DND-41 (cell line): ENCODE measurements at regions not wholly inside any gene's neighbourhood (a gene's known extent, or its start where the extent isn't known, plus 50 kb on each side); places are given as distances from the start of the nearest gene placed in this dataset.

Experiments used
- ATAC-seq: fragments of 200-7000 bp; cut with Tn5 transposase; 3 replicates; pipeline ENCODE4 v1.9.1; 2021; ENCODE audit warnings: low read depth; ENCODE audit not compliant: insufficient read depth
- DNase-seq: peaks from one replicate; pipeline ENCODE4 v3.0.0-alpha.2; 2020
- H2AFZ ChIP-seq: 2 replicates; pipeline ENCODE4 v1.6.0; 2012; ENCODE audit warnings: low read depth, low read length
- H3K27ac ChIP-seq: 2 replicates; pipeline ENCODE4 v1.5.1; 2012; ENCODE audit warnings: low read length, inconsistent platforms
- H3K27me3 ChIP-seq: fragments of 200-600 bp; sonication (generic); 2 replicates; pipeline ENCODE4 v1.6.0; 2012; ENCODE audit warnings: low read length, mild to moderate bottlenecking, inconsistent platforms; ENCODE audit not compliant: insufficient read depth, poor library complexity
- H3K36me3 ChIP-seq: 2 replicates; pipeline ENCODE4 v1.5.1; 2012; ENCODE audit warnings: low read length, inconsistent platforms; ENCODE audit not compliant: insufficient read depth
- H3K4me1 ChIP-seq: 2 replicates; pipeline ENCODE4 v1.5.1; 2012; ENCODE audit warnings: mild to moderate bottlenecking, low read length; ENCODE audit not compliant: insufficient read depth
- H3K4me2 ChIP-seq: 2 replicates; pipeline ENCODE4 v1.6.0; 2012; ENCODE audit warnings: mild to moderate bottlenecking, moderate library complexity, low read length, inconsistent platforms; ENCODE audit not compliant: insufficient read depth
- H3K4me3 ChIP-seq, 2 experiments: fragments of 200-600 bp in 1 of 2; shearing (Covaris generic) in 1 of 2; 2 replicates each; pipeline ENCODE4 v1.5.1; 2012 to 2016; ENCODE audit warnings: inconsistent platforms in 2 of 2, low read length in 2 of 2, mild to moderate bottlenecking in 2 of 2, low read depth in 1 of 2, moderate library complexity in 1 of 2
- H3K79me2 ChIP-seq: 2 replicates; pipeline ENCODE4 v1.6.0; 2012; ENCODE audit warnings: low read length, inconsistent platforms; ENCODE audit not compliant: insufficient read depth
- H3K9ac ChIP-seq: 2 replicates; pipeline ENCODE4 v1.6.0; 2012; ENCODE audit warnings: low read depth, mild to moderate bottlenecking, inconsistent platforms, low read length, moderate library complexity
- H3K9me3 ChIP-seq: 2 replicates; pipeline ENCODE4 v1.5.1; 2012; ENCODE audit warnings: low read length, moderate library complexity, mild to moderate bottlenecking, inconsistent platforms; ENCODE audit not compliant: insufficient read depth, severe bottlenecking
- H4K20me1 ChIP-seq: 2 replicates; pipeline ENCODE4 v1.6.0; 2012; ENCODE audit warnings: low read length; ENCODE audit not compliant: insufficient read depth
- EZH2 ChIP-seq: IDR thresholded peaks from 3 replicates; pipeline ENCODE4 v1.6.1; 2012; ENCODE audit warnings: borderline replicate concordance, low read depth, mild to moderate bottlenecking, moderate library complexity, low read length, inconsistent platforms; ENCODE audit not compliant: severe bottlenecking
- TF ChIP-seq, protein P1 (sequence below): IDR thresholded peaks from 2 replicates; pipeline ENCODE4 v1.5.1; 2012; ENCODE audit warnings: borderline replicate concordance, low read length, moderate library complexity, mild to moderate bottlenecking; ENCODE audit not compliant: poor library complexity, severe bottlenecking; ENCODE audit errors: extremely low read depth

GRCh38 chr15:58369956-58370355, 61.8 kb upstream of the LIPC start:
- Histone ChIP-seq H3K36me3 (no peaks in the 10 kb centered on the region), H3K4me3 (no peak overlapping the region), H3K27me3 (no peaks in the 10 kb centered on the region), H3K9me3 (peaks cover 7% of the 10 kb centered on the region), H4K20me1 (no peaks in the 10 kb centered on the region), H3K4me1 (no peaks in the 10 kb centered on the region), H3K4me2 (no peak overlapping the region), H3K27ac (no peak overlapping the region), H3K9ac (no peak overlapping the region), H2AFZ (no peak overlapping the region), H3K79me2 (no peaks in the 10 kb centered on the region)
- TF ChIP-seq, protein P1, sequence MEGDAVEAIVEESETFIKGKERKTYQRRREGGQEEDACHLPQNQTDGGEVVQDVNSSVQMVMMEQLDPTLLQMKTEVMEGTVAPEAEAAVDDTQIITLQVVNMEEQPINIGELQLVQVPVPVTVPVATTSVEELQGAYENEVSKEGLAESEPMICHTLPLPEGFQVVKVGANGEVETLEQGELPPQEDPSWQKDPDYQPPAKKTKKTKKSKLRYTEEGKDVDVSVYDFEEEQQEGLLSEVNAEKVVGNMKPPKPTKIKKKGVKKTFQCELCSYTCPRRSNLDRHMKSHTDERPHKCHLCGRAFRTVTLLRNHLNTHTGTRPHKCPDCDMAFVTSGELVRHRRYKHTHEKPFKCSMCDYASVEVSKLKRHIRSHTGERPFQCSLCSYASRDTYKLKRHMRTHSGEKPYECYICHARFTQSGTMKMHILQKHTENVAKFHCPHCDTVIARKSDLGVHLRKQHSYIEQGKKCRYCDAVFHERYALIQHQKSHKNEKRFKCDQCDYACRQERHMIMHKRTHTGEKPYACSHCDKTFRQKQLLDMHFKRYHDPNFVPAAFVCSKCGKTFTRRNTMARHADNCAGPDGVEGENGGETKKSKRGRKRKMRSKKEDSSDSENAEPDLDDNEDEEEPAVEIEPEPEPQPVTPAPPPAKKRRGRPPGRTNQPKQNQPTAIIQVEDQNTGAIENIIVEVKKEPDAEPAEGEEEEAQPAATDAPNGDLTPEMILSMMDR, result no peak
- TF ChIP-seq EZH2, result no peak
- DNase-seq (no peak), ATAC-seq (no peak)

GRCh38 chr15:58374147-58374546, 57.6 kb upstream of the LIPC start:
- Histone ChIP-seq H3K79me2 (no peaks in the 10 kb centered on the region), H3K4me3 (no peak overlapping the region), H3K9me3 (peaks cover 7% of the 10 kb centered on the region), H3K9ac (no peak overlapping the region), H4K20me1 (no peaks in the 10 kb centered on the region), H2AFZ (no peak overlapping the region), H3K36me3 (no peaks in the 10 kb centered on the region), H3K27me3 (no peaks in the 10 kb centered on the region), H3K27ac (no peak overlapping the region), H3K4me2 (no peak overlapping the region), H3K4me1 (no peaks in the 10 kb centered on the region)
- no peak for ATAC-seq
- no peak for DNase-seq
- no peak for TF ChIP-seq EZH2
- TF ChIP-seq, protein P1, result no peak

- DNase-seq (no peak), ATAC-seq (no peak)
- H3K36me3 ChIP-seq, result no peaks in the 10 kb centered on the region
- H3K27me3 ChIP-seq, result no peaks in the 10 kb centered on the region
- H3K79me2 ChIP-seq, result no peaks in the 10 kb centered on the region
- H3K9ac ChIP-seq, result no peak overlapping the region
- no peaks in the 10 kb centered on the region for H3K4me1 ChIP-seq
- no peak overlapping the region for H3K27ac ChIP-seq
- no peak overlapping the region for H2AFZ ChIP-seq
- H3K4me3 ChIP-seq, result no peak overlapping the region
- no peaks in the 10 kb centered on the region for H4K20me1 ChIP-seq
- TF ChIP-seq, protein P1, result no peak
- TF ChIP-seq EZH2, result no peak
- H3K4me2 ChIP-seq, result no peak overlapping the region
- H3K9me3 ChIP-seq, result peaks cover 6% of the 10 kb centered on the region
Observed at GRCh38 chr15:58377193-58377592, 54.6 kb upstream of the LIPC start.
